AG04449 (cell line): ENCODE measurements at regions not wholly inside any gene's neighbourhood (a gene's known extent, or its start where the extent isn't known, plus 50 kb on each side); places are given as distances from the start of the nearest gene placed in this dataset.

Experiments
- CTCF ChIA-PET: fragments of 350-600 bp; formaldehyde crosslinking; extraction: SDS; loops from one replicate; lab custom pipeline; 2021; ENCODE audit warnings: antibody characterized with exemption; lab: Yijun Ruan, JAX
- POLR2A ChIA-PET: fragments of 400-600, 350-600 bp; formaldehyde crosslinking; extraction: SDS; loops from one replicate; lab custom pipeline; 2020; ENCODE audit warnings: antibody characterized with exemption, inconsistent platforms; lab: Yijun Ruan, JAX
- DNase-seq: peaks from one replicate; pipeline ENCODE4 v3.0.0-alpha.2; 2010; ENCODE audit warnings: low read depth, low spot score
- H3K4me3 ChIP-seq: 2 replicates; pipeline ENCODE4 v1.5.1; 2011; ENCODE audit warnings: low read depth, mild to moderate bottlenecking, control low read depth, low read length
- TF ChIP-seq, protein P1 (sequence below): IDR thresholded peaks from one replicate; pipeline ENCODE4 v1.5.1; 2011; ENCODE audit warnings: mild to moderate bottlenecking, moderate library complexity, low read length, control low read depth, inconsistent platforms; ENCODE audit not compliant: insufficient read depth; ENCODE audit errors: missing control alignments

DNA sequence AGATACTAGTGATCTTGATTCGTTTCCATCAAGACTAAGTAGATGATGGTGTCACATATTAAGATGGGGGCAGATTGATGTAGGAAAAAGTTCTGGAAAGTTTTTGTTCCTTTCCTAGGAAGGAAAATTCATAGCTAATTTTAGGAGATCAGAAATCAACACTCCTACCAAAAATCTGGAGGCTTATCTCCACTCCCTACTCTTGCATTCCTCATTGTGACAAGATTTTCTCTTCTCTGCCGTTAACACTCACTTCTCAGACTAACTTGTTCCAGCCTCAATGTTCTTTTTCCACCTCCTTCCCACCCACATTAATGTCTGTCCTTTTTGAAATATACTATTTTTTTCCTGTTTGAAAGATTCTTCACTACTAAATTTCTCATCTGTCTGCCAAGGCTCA, 851.9 kb upstream of the GHITM start:
- POLR2A ChIA-PET, result interaction anchor here (0.6 kb wide), 1 partner anchor 8 kb away, joined by 3 read pairs; no protein-coding TSS in a partner anchor
- no peak for DNase-seq
- TF ChIP-seq, protein P1, sequence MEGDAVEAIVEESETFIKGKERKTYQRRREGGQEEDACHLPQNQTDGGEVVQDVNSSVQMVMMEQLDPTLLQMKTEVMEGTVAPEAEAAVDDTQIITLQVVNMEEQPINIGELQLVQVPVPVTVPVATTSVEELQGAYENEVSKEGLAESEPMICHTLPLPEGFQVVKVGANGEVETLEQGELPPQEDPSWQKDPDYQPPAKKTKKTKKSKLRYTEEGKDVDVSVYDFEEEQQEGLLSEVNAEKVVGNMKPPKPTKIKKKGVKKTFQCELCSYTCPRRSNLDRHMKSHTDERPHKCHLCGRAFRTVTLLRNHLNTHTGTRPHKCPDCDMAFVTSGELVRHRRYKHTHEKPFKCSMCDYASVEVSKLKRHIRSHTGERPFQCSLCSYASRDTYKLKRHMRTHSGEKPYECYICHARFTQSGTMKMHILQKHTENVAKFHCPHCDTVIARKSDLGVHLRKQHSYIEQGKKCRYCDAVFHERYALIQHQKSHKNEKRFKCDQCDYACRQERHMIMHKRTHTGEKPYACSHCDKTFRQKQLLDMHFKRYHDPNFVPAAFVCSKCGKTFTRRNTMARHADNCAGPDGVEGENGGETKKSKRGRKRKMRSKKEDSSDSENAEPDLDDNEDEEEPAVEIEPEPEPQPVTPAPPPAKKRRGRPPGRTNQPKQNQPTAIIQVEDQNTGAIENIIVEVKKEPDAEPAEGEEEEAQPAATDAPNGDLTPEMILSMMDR, result no peak
- no peak overlapping the region for H3K4me3 ChIP-seq
- CTCF ChIA-PET, result no interaction called here

DNA sequence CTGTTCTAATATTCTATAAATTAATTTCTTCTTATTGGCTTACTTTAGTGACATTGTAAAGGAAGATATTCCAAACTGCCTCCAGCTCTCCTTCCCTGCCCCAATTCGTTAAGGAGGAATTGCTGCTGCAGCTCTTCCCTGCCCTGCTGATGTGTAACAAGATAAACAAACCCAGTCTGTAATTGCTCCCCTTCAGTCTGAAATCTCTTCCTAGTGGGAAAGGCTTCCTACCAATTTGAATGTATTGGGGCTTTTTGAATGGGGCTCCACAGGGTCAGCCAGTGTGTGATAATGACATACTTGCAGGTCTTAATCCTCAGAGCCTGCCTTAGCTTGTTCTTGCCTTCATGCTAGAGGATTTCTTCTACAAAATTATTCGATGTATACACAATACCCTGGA, 849.9 kb upstream of the GHITM start:
- H3K4me3 ChIP-seq, result no peak overlapping the region
- TF ChIP-seq, protein P1, result no peak
- CTCF ChIA-PET, result no interaction called here
- POLR2A ChIA-PET, result no interaction called here
- no peak for DNase-seq

DNA sequence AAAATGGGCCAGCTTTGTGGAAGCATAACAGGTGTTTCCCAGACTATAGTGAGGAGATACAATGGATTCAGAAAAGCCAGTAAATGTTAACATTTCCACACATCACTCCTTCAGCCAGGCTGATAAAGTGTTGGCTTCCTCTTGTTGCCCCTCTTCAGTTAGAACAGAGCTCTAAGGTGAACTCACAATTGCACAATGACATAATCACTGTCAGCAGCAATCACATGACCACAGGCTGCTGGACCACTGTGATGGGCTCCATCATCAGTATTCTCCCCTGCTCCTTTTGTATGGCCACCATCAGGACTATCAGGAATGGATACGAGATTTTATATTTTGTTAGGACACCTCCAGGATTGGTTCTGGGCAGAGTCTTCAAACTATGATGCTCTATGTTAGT, 849.4 kb upstream of the GHITM start:
- H3K4me3 ChIP-seq, result no peak overlapping the region
- DNase-seq, result no peak
- CTCF ChIA-PET, result no interaction called here
- TF ChIP-seq, protein P1, result no peak
- POLR2A ChIA-PET, result no interaction called here

DNA sequence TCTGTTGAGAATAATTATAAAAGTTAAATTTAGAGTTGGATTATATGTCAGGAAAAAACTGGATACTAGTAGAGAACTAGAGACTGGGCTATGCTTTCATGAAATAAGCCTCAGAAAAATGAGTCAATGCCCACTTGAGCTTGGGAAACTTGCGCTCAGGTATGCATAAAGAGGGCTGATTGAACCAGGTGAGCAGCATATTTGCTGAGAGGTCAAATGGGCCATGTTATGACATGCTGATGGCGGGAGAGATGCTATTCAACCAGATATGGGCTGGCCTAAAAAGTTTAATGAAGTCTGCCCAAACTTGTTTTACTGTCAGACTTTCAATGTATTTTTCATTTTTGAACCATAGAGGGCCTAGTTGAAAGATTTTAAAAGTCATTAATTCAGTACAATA, 837.6 kb upstream of the GHITM start:
- ChIA-PET POLR2A (no interaction called here), CTCF (no interaction called here)
- DNase-seq, result no peak
- TF ChIP-seq, protein P1, result no peak
- no peak overlapping the region for H3K4me3 ChIP-seq

DNA sequence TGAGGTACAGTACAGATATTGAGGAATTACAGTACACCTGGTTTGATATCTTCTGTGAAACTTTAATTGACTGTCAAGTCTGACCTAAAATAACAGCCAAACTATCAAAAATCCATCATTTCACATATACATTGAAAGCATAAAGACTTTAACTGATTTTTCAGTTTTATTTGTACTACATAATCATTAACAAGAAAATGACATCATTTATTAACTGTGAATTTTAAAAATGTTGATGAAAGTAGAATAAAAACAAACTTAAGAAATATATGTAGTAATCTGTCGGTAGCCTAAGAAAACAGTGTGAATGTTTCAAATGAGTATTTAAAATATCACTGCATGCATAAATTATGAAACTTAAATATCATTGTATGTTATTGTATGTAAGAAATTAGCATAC, 836.7 kb upstream of the GHITM start:
- ChIA-PET CTCF (no interaction called here), POLR2A (no interaction called here)
- DNase-seq, result no peak
- TF ChIP-seq, protein P1, result no peak
- H3K4me3 ChIP-seq, result no peak overlapping the region

DNA sequence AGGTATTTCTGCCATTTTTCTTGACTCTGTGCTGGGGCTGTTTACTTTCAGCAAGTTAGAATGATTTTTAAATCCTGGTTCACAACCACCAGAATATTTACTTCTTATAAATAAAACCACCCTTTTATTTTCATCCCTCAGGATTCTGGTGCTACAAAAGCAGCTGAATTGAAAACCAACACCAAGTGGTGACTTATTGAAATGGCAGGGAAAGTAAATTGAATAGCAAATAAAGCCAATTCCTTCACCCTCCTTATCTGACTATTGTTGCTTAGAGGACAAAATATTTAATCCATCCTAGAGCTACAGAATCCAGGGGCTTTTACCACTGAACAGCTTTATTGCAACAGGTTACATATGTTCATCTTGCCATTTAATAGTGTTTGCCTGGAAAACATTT, 828.6 kb upstream of the GHITM start:
- no peak overlapping the region for H3K4me3 ChIP-seq
- POLR2A ChIA-PET, result no interaction called here
- no peak for DNase-seq
- CTCF ChIA-PET, result no interaction called here
- TF ChIP-seq, protein P1, result no peak
